PC-3 (cell line): ENCODE measurements at regions not wholly inside any gene's neighbourhood (a gene's known extent, or its start where the extent isn't known, plus 50 kb on each side); places are given as distances from the start of the nearest gene placed in this dataset.

ENCODE experiments used
- ATAC-seq: fragments of 200-7000 bp; cut with Tn5 transposase; 2 replicates; pipeline ENCODE4 v1.9.1; 2020; ENCODE audit warnings: mild to moderate bottlenecking, moderate library complexity
- BruUV-seq: library from RNA; stranded (reverse); fragments of 400-500 nt; replicated peaks from 2 replicates; lab custom pipeline; 2021; lab: Mats Ljungman, UMichigan
- CTCF ChIA-PET: fragments of 300-600 bp; sonication (Branson Sonifier 250); formaldehyde crosslinking; loops from one replicate; lab custom pipeline; 2022; ENCODE audit warnings: antibody characterized with exemption; lab: Charles Lee
- POLR2A ChIA-PET: fragments of 300-600 bp; sonication (Branson Sonifier 250); formaldehyde crosslinking; loops from one replicate; lab custom pipeline; 2022; ENCODE audit warnings: antibody characterized with exemption; ENCODE audit not compliant: unreplicated experiment; lab: Charles Lee
- DNase-seq: peaks from one replicate; pipeline ENCODE4 v3.0.0-alpha.2; 2015
- H2AFZ ChIP-seq: fragments of 300-600 bp; sonication (generic); 2 replicates; pipeline ENCODE4 v1.6.0; 2016; ENCODE audit warnings: antibody characterized with exemption, low read length
- H3F3A ChIP-seq: fragments of 300-600 bp; sonication (generic); one replicate; pipeline ENCODE4 v1.6.0; 2017; ENCODE audit warnings: antibody characterized with exemption, low read length, control low read depth, mild to moderate bottlenecking; ENCODE audit not compliant: unreplicated experiment
- H3K27ac ChIP-seq: fragments of 300-600 bp; sonication (generic); 2 replicates; pipeline ENCODE4 v1.5.1; 2016; ENCODE audit warnings: mild to moderate bottlenecking, low read length
- H3K27me3 ChIP-seq: fragments of 300-600 bp; sonication (generic); 2 replicates; pipeline ENCODE4 v1.6.1; 2016; ENCODE audit warnings: low read length, mixed read lengths
- H3K36me3 ChIP-seq: fragments of 300-600 bp; sonication (generic); 2 replicates; pipeline ENCODE4 v1.6.1; 2016; ENCODE audit warnings: low read depth, mixed run types, low read length, mixed read lengths
- H3K4me1 ChIP-seq: fragments of 300-600 bp; sonication (generic); 2 replicates; pipeline ENCODE4 v1.5.1; 2016; ENCODE audit warnings: low read length; ENCODE audit not compliant: insufficient read depth
- H3K4me2 ChIP-seq: fragments of 300-600 bp; sonication (generic); 2 replicates; pipeline ENCODE4 v1.6.0; 2016; ENCODE audit warnings: low read length
- H3K4me3 ChIP-seq: fragments of 300-600 bp; sonication (generic); 2 replicates; pipeline ENCODE4 v1.5.1; 2016; ENCODE audit warnings: mild to moderate bottlenecking, low read length, mixed read lengths
- H3K79me2 ChIP-seq: fragments of 300-600 bp; sonication (generic); 2 replicates; pipeline ENCODE4 v1.6.1; 2017; ENCODE audit warnings: low read length, mixed read lengths
- H3K9ac ChIP-seq: fragments of 300-600 bp; sonication (generic); 2 replicates; pipeline ENCODE4 v1.6.0; 2016; ENCODE audit warnings: mild to moderate bottlenecking, low read length
- H3K9me2 ChIP-seq: fragments of 300-600 bp; sonication (generic); replicated peaks from 2 replicates; pipeline ENCODE4 v1.6.1; 2016; ENCODE audit warnings: mixed run types, low read length, mixed read lengths
- H3K9me3 ChIP-seq: fragments of 300-600 bp; sonication (generic); 2 replicates; pipeline ENCODE4 v1.6.1; 2016; ENCODE audit warnings: low read length, mixed read lengths
- H4K20me1 ChIP-seq: fragments of 300-600 bp; sonication (generic); 2 replicates; pipeline ENCODE4 v1.6.1; 2016; ENCODE audit warnings: low read length, mixed read lengths
- EZH2 ChIP-seq: fragments of 300-600 bp; sonication (generic); IDR thresholded peaks from one replicate; pipeline ENCODE4 v1.6.1; 2017; ENCODE audit warnings: antibody characterized with exemption, mild to moderate bottlenecking, low read length; ENCODE audit not compliant: unreplicated experiment
- EZH2phosphoT487 ChIP-seq: fragments of 300-600 bp; sonication (generic); IDR thresholded peaks from 2 replicates; pipeline ENCODE4 v1.6.1; 2018; ENCODE audit warnings: mild to moderate bottlenecking, antibody characterized with exemption, low read length, borderline replicate concordance
- intact Hi-C: fragments of 100-400 bp; cut with micrococcal nuclease; formaldehyde crosslinking; loops from 2 replicates; pipeline ENCODE4 v1.9.0; 2023
- TF ChIP-seq, protein P1 (sequence below): fragments of 300-600 bp; sonication (generic); conservative IDR thresholded peaks from 2 replicates; pipeline ENCODE4 v1.5.1; 2017; ENCODE audit warnings: antibody characterized with exemption, low read depth, mild to moderate bottlenecking, low read length

DNA sequence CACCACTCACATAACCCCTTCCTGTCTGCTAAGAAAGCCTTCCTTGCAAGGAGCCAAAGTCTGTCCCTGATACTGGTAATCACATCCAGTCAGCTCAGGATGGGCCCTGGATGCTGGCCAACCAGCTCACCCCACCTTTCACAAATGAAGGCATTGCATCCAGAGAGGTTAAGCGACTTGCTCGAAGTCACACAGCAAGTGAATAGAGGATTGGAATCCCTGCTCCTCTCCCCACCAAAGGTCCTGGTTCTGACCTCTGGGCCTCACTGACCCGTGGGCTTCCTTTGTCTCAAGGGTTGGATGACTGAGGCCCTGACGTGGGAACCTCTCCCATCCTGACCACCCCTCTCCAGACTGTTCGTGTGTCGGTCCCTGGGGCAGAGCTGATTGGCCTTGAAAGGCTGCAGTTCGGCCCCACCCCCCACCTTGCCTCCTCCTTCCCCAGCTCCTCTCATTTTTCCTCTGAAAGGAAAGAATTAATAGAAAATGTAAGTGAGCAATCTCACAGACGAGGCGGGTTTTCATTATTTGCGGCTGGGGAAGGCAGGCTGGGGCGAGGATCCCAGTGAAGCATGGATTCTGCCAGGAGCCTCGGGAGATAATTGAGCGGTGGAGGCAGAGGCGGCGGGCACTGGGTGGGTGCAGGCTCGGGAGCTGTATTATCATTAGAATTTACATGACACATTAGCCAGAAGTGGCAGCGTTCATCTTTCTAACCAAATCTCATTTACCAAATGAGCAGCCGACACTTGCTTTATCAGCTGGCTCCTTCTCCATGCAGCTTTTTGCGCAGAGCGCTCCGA is 101.5 kb upstream of the CSF3R start:
- ATAC-seq = no peak
- intact Hi-C loops = no loop called here
- Histone ChIP-seq H3K4me2 (no peak overlapping the region), H3F3A (no peaks in the 10 kb centered on the region), H3K36me3 (no peaks in the 10 kb centered on the region), H2AFZ (no peak overlapping the region), H3K27me3 (peaks cover 47% of the 10 kb centered on the region), H4K20me1 (no peaks in the 10 kb centered on the region), H3K27ac (no peak overlapping the region), H3K79me2 (no peaks in the 10 kb centered on the region), H3K9ac (no peak overlapping the region), H3K4me3 (no peak overlapping the region), H3K4me1 (no peaks in the 10 kb centered on the region), H3K9me3 (no peaks in the 10 kb centered on the region), H3K9me2 (no peaks in the 10 kb centered on the region)
- no peak for DNase-seq
- TF ChIP-seq, protein P1, sequence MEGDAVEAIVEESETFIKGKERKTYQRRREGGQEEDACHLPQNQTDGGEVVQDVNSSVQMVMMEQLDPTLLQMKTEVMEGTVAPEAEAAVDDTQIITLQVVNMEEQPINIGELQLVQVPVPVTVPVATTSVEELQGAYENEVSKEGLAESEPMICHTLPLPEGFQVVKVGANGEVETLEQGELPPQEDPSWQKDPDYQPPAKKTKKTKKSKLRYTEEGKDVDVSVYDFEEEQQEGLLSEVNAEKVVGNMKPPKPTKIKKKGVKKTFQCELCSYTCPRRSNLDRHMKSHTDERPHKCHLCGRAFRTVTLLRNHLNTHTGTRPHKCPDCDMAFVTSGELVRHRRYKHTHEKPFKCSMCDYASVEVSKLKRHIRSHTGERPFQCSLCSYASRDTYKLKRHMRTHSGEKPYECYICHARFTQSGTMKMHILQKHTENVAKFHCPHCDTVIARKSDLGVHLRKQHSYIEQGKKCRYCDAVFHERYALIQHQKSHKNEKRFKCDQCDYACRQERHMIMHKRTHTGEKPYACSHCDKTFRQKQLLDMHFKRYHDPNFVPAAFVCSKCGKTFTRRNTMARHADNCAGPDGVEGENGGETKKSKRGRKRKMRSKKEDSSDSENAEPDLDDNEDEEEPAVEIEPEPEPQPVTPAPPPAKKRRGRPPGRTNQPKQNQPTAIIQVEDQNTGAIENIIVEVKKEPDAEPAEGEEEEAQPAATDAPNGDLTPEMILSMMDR = no peak
- TF ChIP-seq EZH2 (no peak), EZH2phosphoT487 (no peak)
- no TSS peak for BruUV-seq
- ChIA-PET POLR2A (no interaction called here), CTCF (no interaction called here)

DNA sequence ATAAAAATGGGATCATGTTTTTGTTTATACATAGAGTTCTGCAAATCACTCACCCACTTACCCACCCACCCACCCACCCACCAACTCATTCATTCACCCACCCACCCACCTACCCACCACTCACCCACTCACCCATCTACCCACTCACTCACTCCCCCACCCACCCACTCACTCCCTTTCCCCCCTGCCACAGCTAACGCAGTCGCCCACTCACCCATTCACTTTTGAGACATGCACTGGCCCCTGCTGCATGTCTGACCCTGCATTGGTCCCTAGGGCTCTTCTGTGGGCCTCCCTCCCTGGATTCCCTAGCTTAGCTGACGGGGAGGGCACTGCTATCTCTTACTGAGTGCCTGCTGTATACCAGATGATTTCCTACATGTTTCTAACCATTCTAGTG is 100.4 kb upstream of the CSF3R start:
- no peak overlapping the region for H3K9ac ChIP-seq
- H3K36me3 ChIP-seq = no peaks in the 10 kb centered on the region
- H3K27me3 ChIP-seq = peaks cover 45% of the 10 kb centered on the region
- H3K4me3 ChIP-seq = no peak overlapping the region
- ChIA-PET CTCF (no interaction called here), POLR2A (no interaction called here)
- H3F3A ChIP-seq = no peaks in the 10 kb centered on the region
- H3K9me2 ChIP-seq = no peaks in the 10 kb centered on the region
- H3K79me2 ChIP-seq = no peaks in the 10 kb centered on the region
- no peak overlapping the region for H3K4me2 ChIP-seq
- no TSS peak for BruUV-seq
- ATAC-seq (no peak), DNase-seq (no peak)
- H3K27ac ChIP-seq = no peak overlapping the region
- H3K4me1 ChIP-seq = no peaks in the 10 kb centered on the region
- H3K9me3 ChIP-seq = no peaks in the 10 kb centered on the region
- no peak overlapping the region for H2AFZ ChIP-seq
- TF ChIP-seq EZH2 (no peak), EZH2phosphoT487 (no peak)
- TF ChIP-seq, protein P1 = no peak
- intact Hi-C loops = no loop called here
- H4K20me1 ChIP-seq = no peaks in the 10 kb centered on the region

- H2AFZ ChIP-seq = no peak overlapping the region
- BruUV-seq = no TSS peak
- H4K20me1 ChIP-seq = no peaks in the 10 kb centered on the region
- no peak overlapping the region for H3K4me3 ChIP-seq
- H3K9me2 ChIP-seq = no peaks in the 10 kb centered on the region
- ATAC-seq = no peak
- no peak overlapping the region for H3K4me2 ChIP-seq
- H3K9me3 ChIP-seq = no peaks in the 10 kb centered on the region
- no peaks in the 10 kb centered on the region for H3K79me2 ChIP-seq
- no peak overlapping the region for H3K9ac ChIP-seq
- H3K36me3 ChIP-seq = no peaks in the 10 kb centered on the region
- ChIA-PET CTCF (interaction anchor here (1.3 kb wide), 1 partner anchor 66 kb away, joined by 5 read pairs; no protein-coding TSS in a partner anchor), POLR2A (no interaction called here)
- H3K4me1 ChIP-seq = no peaks in the 10 kb centered on the region
- H3F3A ChIP-seq = no peaks in the 10 kb centered on the region
- TF ChIP-seq EZH2phosphoT487 = no peak
- no peak for TF ChIP-seq EZH2
- TF ChIP-seq, protein P1 = no peak
- peaks cover 44% of the 10 kb centered on the region for H3K27me3 ChIP-seq
- intact Hi-C loops = no loop called here
- H3K27ac ChIP-seq = no peak overlapping the region
- DNase-seq = no peak
These were observed 99.5 kb upstream of the CSF3R start for GRCh38 chr1:36582066-36582755.
